Activated CD4-positive, alpha-beta memory T cell treated with anti-CD3 and anti-CD28 coated beads, Interleukin-2, amount 10 ng/mL, durations not matched to agents 7 days and 5 days (primary cell): ENCODE measurements at regions not wholly inside any gene's neighbourhood (a gene's known extent, or its start where the extent isn't known, plus 50 kb on each side); places are given as distances from the start of the nearest gene placed in this dataset.
"Not testable (repeated sequence)": the region's sequence is repeated elsewhere in the genome, so short reads cannot be mapped to it uniquely, and the experiment has no call there.

ENCODE experiments used
- CTCF ChIA-PET: fragments of 350-600 bp; sonication (Branson Sonifier 250); formaldehyde crosslinking; loops from one replicate; lab custom pipeline; 2021; ENCODE audit warnings: antibody characterized with exemption, inconsistent platforms; lab: Charles Lee
- POLR2A ChIA-PET: fragments of 350-600 bp; sonication (Branson Sonifier 250); formaldehyde crosslinking; loops from one replicate; lab custom pipeline; 2021; ENCODE audit warnings: antibody characterized with exemption; lab: Charles Lee
- DNase-seq: peaks from one replicate; pipeline ENCODE4 v3.0.0-alpha.2; 2020
- H3K27ac Mint-ChIP-seq: one replicate; pipeline ENCODE4 v1.8.0; 2021; ENCODE audit warnings: mild to moderate bottlenecking, mixed read lengths
- H3K27me3 Mint-ChIP-seq: one replicate; pipeline ENCODE4 v1.8.0; 2021; ENCODE audit warnings: mixed read lengths
- H3K36me3 Mint-ChIP-seq: one replicate; pipeline ENCODE4 v1.8.0; 2021; ENCODE audit warnings: low read depth, mixed read lengths
- H3K4me1 Mint-ChIP-seq: one replicate; pipeline ENCODE4 v1.8.0; 2021; ENCODE audit warnings: mixed read lengths
- H3K4me3 Mint-ChIP-seq: one replicate; pipeline ENCODE4 v1.8.0; 2021; ENCODE audit warnings: mild to moderate bottlenecking, mixed read lengths
- H3K9me3 Mint-ChIP-seq: one replicate; pipeline ENCODE4 v1.8.0; 2021; ENCODE audit warnings: mixed read lengths

DNA sequence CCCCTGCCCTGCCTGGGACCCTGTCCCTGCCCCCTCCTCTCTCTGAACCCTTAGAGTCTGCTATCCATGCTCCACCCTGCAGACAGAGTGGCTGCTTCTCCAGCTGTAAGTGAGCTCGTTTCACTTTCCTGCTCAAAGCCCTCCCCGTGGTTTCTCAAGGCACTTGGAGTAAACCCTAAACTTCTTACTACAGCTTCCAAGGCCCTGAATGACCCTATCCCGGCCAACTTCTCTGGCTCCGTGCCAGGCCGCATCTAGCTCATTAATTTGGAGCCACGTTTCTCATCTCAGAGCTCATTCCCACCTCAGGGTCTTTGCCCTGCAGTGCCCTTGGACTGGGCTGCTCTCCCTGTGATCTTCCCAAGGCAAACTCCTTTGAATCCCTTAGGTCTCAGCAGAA lies 235.1 kb upstream of the RUNX1 start:
- no peak for DNase-seq
- CTCF ChIA-PET = no interaction called here
- Mint-ChIP-seq H3K4me1 (no peaks in the 10 kb centered on the region), H3K27me3 (no peaks in the 10 kb centered on the region), H3K27ac (no peak overlapping the region), H3K4me3 (no peak overlapping the region), H3K36me3 (peaks cover 4% of the 10 kb centered on the region), H3K9me3 (peaks cover 20% of the 10 kb centered on the region)
- POLR2A ChIA-PET = no interaction called here

- no peaks in the 10 kb centered on the region for H3K27me3 Mint-ChIP-seq
- CTCF ChIA-PET = no interaction called here
- DNase-seq = no peak
Observed at GRCh38 chr21:35282944-35283343, 233.8 kb upstream of the RUNX1 start.

DNA sequence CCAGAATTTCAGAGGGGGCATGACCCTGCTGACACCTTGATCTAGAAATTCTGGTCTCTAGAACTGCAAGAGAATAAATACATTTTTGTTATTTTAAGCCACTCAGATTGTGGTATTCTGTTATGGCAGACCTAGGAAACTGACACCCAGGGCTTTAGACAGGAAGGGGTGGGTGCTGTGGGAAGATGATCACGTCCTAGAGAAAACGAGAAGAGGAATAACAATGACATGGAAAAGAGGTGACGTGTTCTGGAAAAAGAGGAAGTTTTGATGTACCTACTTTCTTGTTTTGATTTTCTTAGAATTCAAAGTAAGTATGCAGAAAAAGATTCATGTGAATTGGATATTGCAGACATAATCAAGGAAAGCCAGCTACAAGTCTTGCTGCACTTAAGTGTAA lies 232.9 kb upstream of the RUNX1 start:
- H3K36me3 Mint-ChIP-seq = no peaks in the 10 kb centered on the region
- ChIA-PET CTCF (no interaction called here), POLR2A (no interaction called here)
- H3K27me3 Mint-ChIP-seq = no peaks in the 10 kb centered on the region
- no peaks in the 10 kb centered on the region for H3K4me1 Mint-ChIP-seq
- H3K9me3 Mint-ChIP-seq = peaks cover 7% of the 10 kb centered on the region
- H3K27ac Mint-ChIP-seq = no peak overlapping the region
- DNase-seq = no peak
- H3K4me3 Mint-ChIP-seq = no peak overlapping the region

More at GRCh38 chr21:35282944-35283343, 233.8 kb upstream of the RUNX1 start:
- H3K9me3 Mint-ChIP-seq = peaks cover 15% of the 10 kb centered on the region
- POLR2A ChIA-PET = no interaction called here
- no peaks in the 10 kb centered on the region for H3K4me1 Mint-ChIP-seq
- H3K4me3 Mint-ChIP-seq = no peak overlapping the region
- H3K27ac Mint-ChIP-seq = no peak overlapping the region
- peaks cover 4% of the 10 kb centered on the region for H3K36me3 Mint-ChIP-seq

- no peaks in the 10 kb centered on the region for H3K4me1 Mint-ChIP-seq
- H3K9me3 Mint-ChIP-seq = no peaks in the 10 kb centered on the region
- CTCF ChIA-PET = interaction anchor here (1.0 kb wide), 1 partner anchor 535 kb away, joined by 4 read pairs; no protein-coding TSS in a partner anchor
- H3K36me3 Mint-ChIP-seq = no peaks in the 10 kb centered on the region
- H3K27me3 Mint-ChIP-seq = no peaks in the 10 kb centered on the region
- POLR2A ChIA-PET = no interaction called here
- H3K27ac Mint-ChIP-seq = no peak overlapping the region
- no peak overlapping the region for H3K4me3 Mint-ChIP-seq
- DNase-seq = no peak
Observed at GRCh38 chr21:35280231-35280630, 231.1 kb upstream of the RUNX1 start.

DNA sequence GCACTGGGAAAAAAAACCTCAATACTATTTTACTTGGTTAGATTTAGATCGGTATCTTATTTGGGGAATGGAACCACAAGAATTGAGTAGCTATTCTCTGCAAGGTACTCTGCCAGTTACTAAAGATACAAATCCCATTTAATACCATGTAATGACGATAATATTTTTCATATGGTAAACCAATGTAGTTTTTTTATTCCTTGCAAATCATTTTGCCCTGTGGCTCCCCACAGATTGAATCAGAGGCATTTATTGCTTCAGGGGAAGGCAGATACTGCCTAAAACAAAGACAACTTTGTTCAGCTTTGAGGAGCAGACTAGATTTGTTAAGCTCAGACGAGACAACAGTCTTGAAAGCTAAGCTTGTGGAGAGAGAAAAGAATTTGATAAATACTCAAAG lies 226.7 kb upstream of the RUNX1 start:
- POLR2A ChIA-PET = no interaction called here
- Mint-ChIP-seq H3K4me3 (no peak overlapping the region), H3K27ac (no peak overlapping the region), H3K4me1 (no peaks in the 10 kb centered on the region), H3K9me3 (no peaks in the 10 kb centered on the region), H3K27me3 (peaks cover 5% of the 10 kb centered on the region), H3K36me3 (no peaks in the 10 kb centered on the region)
- CTCF ChIA-PET = no interaction called here
- no peak for DNase-seq

DNA sequence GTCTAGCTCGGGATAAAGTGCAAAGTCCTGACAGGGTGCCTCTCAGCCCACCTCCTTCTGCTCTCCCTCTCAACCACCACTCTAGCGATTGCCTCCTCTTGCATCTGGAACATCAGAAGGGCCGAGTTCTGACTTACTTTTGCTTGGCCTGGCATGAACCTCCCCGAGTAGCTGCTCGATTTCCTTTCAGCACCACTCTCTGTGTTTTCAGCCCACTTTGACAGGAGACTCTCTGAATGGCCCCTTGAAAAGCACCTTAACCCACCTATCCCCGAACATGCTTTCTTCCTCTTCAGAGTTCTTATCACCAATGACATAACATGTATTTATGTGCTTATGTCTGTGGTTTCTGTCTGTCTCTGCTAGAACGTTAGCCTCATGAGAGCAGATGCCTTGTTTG lies 225.8 kb upstream of the RUNX1 start:
- Mint-ChIP-seq H3K27ac (no peak overlapping the region), H3K36me3 (no peaks in the 10 kb centered on the region), H3K9me3 (no peaks in the 10 kb centered on the region), H3K4me3 (no peak overlapping the region), H3K4me1 (no peaks in the 10 kb centered on the region), H3K27me3 (peaks cover 5% of the 10 kb centered on the region)
- CTCF ChIA-PET = no interaction called here
- no peak for DNase-seq
- POLR2A ChIA-PET = no interaction called here

GRCh38 chr21:35274090-35274489 lies 225.0 kb upstream of the RUNX1 start:
- Mint-ChIP-seq H3K27ac (no peak overlapping the region), H3K4me3 (no peak overlapping the region), H3K4me1 (no peaks in the 10 kb centered on the region), H3K36me3 (no peaks in the 10 kb centered on the region), H3K27me3 (peaks cover 5% of the 10 kb centered on the region), H3K9me3 (peaks cover 5% of the 10 kb centered on the region)
- CTCF ChIA-PET = no interaction called here
- POLR2A ChIA-PET = no interaction called here
- no peak for DNase-seq

GRCh38 chr21:35273333-35273732 lies 224.2 kb upstream of the RUNX1 start:
- no peak for DNase-seq
- Mint-ChIP-seq H3K4me3 (no peak overlapping the region), H3K4me1 (no peaks in the 10 kb centered on the region), H3K27ac (no peak overlapping the region), H3K27me3 (peaks cover 5% of the 10 kb centered on the region), H3K9me3 (peaks cover 5% of the 10 kb centered on the region), H3K36me3 (no peaks in the 10 kb centered on the region)
- ChIA-PET POLR2A (no interaction called here), CTCF (interaction anchor here (1.2 kb wide), 1 partner anchor 578 kb away, joined by 3 read pairs; no protein-coding TSS in a partner anchor)

DNA sequence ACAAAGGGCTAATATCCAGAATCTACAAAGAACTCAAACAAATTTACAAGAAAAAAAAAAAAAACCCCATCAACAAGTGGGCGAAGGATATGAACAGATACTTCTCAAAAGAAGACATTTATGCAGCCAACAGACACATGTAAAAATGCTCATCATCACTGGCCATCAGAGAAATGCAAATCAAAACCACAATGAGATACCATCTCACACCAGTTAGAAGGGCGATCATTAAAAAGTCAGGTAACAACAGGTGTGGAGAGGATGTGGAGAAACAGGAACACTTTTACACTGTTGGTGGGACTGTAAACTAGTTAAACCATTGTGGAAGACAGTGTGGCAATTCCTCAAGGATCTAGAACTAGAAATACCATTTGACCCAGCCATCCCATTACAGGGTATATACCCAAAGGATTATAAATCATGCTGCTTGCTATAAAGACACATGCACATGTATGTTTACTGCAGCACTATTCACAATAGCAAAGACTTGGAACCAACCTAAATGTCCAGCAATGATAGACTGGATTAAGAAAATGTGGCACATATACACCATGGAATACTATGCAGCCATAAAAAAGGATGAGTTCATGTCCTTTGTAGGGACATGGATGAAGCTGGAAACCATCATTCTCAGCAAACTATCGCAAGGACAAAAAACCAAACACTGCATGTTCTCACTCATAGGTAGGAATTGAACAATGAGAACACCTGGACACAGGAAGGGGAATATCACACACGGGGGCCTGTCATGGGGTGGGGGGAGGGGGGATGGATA lies 222.4 kb upstream of the RUNX1 start:
- POLR2A ChIA-PET, CTCF ChIA-PET, H3K9me3 Mint-ChIP-seq, H3K4me1 Mint-ChIP-seq, H3K27me3 Mint-ChIP-seq, DNase-seq, H3K27ac Mint-ChIP-seq, H3K36me3 Mint-ChIP-seq, H3K4me3 Mint-ChIP-seq: not testable (repeated sequence)

- H3K4me1 Mint-ChIP-seq = no peaks in the 10 kb centered on the region
- CTCF ChIA-PET = no interaction called here
Observed at GRCh38 chr21:35268817-35269216, 219.7 kb upstream of the RUNX1 start.

DNA sequence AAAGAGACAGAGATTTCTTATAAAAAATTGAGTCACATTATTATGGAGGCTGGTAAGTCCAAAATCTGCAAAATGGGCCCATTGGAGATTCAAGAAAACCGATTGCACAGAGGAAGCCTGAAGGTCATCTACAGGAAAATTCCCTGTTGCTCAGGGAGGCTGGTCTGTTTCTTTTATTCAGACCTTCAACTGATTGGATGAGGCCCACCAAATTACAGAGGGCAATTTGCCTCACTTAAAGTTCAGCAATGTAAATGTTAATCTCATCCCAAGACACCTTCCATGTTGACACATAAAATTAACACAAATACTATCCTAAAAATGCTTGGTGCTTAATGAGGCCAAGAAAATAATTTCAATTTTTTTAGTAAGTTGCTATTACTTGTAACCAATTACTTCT lies 219.2 kb upstream of the RUNX1 start:
- Mint-ChIP-seq H3K36me3 (no peaks in the 10 kb centered on the region), H3K27me3 (no peaks in the 10 kb centered on the region), H3K4me1 (no peaks in the 10 kb centered on the region), H3K27ac (no peak overlapping the region), H3K9me3 (peaks cover 8% of the 10 kb centered on the region), H3K4me3 (no peak overlapping the region)
- DNase-seq = no peak
- ChIA-PET POLR2A (no interaction called here), CTCF (no interaction called here)

More at GRCh38 chr21:35268817-35269216, 219.7 kb upstream of the RUNX1 start:
- DNase-seq = no peak
- Mint-ChIP-seq H3K27ac (no peak overlapping the region), H3K27me3 (no peaks in the 10 kb centered on the region), H3K4me3 (no peak overlapping the region), H3K9me3 (peaks cover 8% of the 10 kb centered on the region), H3K36me3 (no peaks in the 10 kb centered on the region)
- POLR2A ChIA-PET = no interaction called here

- no peak overlapping the region for H3K4me3 Mint-ChIP-seq
- H3K9me3 Mint-ChIP-seq = peaks cover 8% of the 10 kb centered on the region
- no peaks in the 10 kb centered on the region for H3K4me1 Mint-ChIP-seq
- ChIA-PET POLR2A (no interaction called here), CTCF (no interaction called here)
- DNase-seq = no peak
- no peak overlapping the region for H3K27ac Mint-ChIP-seq
- H3K36me3 Mint-ChIP-seq = no peaks in the 10 kb centered on the region
- no peaks in the 10 kb centered on the region for H3K27me3 Mint-ChIP-seq
Observed at GRCh38 chr21:35266546-35266945, 217.4 kb upstream of the RUNX1 start.

GRCh38 chr21:35265170-35265877 lies 216.2 kb upstream of the RUNX1 start:
- Mint-ChIP-seq H3K27ac (no peak overlapping the region), H3K4me3 (no peak overlapping the region), H3K27me3 (no peaks in the 10 kb centered on the region), H3K9me3 (peaks cover 8% of the 10 kb centered on the region), H3K36me3 (no peaks in the 10 kb centered on the region), H3K4me1 (no peaks in the 10 kb centered on the region)
- ChIA-PET CTCF (interaction anchor here (0.8 kb wide), 1 partner anchor 520 kb away, joined by 4 read pairs; no protein-coding TSS in a partner anchor), POLR2A (no interaction called here)
- DNase-seq = no peak
